ENCODE measurements at regions not wholly inside any gene's neighbourhood (a gene's known extent, or its start where the extent isn't known, plus 50 kb on each side); places are given as distances from the start of the nearest gene placed in this dataset.
A peak's percentile ranks its signal among the peaks of the same experiment; 100 is the strongest.
"Not testable (repeated sequence)": the region's sequence is repeated elsewhere in the genome, so short reads cannot be mapped to it uniquely, and the experiment has no call there.

DNA sequence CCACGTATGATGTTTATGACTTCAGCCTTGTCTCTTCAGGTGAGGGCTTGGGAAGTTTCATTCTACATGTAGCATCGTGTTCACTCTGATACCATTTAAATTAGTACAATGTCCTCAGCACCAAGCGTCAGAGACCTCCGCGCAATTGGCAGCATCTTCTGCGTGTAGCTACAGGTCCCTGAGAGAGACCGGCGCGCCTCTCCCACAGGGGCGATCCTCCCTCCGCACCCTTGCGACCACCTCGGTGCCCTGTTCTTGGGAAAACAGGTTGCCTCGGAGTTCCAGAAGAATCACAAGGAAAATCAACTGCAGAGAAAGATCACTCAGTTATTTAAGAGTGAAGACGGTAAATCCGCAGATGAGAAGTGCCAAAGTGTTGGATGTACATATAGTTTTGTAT lies 206.2 kb downstream of the GATA3 start:
- no peak for ATAC-seq (ENCODE audit: poor library complexity)
- intact Hi-C loops (cut with DNase I): no loop called here
- no peak for DNase-seq

DNA sequence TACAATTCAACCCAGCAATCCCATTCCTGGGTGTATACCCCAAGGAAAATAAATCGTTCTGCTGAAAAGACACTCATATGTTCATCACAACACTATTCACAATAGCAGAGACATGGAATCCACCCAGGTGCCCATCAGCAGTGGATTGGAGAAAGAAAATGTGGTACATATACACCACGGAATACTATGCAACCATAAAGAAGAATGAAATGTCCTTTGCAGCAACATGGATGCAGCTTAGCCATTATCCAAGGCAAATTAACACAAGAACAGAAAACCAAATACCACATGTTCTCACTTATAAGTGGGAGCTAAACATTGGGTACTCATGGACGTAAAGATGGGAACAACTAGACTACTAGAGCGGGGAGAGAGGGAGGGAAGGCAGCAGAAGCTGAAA lies 207.8 kb downstream of the GATA3 start:
- no peak for ATAC-seq (ENCODE audit: poor library complexity)
- intact Hi-C loops (cut with DNase I): no loop called here
- no peak for DNase-seq

DNA sequence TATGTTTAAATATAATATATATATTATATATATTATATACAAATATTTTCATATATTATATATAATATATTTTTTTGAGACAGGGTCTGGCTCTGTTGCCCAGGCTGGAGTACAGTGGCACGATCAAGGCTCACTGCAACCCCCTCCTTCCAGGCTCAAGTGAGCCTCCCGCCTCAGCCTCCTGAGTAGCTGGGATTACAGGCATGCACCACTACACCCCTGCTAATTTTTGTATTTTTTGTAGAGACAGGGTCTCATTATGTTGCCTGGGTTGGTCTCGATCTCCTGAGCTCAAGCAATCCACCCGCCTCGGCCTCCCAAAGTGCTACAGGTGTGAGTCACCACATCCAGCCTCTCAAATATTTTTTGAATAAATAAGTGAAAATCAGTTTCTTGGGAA lies 215.5 kb downstream of the GATA3 start:
- intact Hi-C loops (cut with DNase I): no loop called here
- no peak for ATAC-seq (ENCODE audit: poor library complexity)

DNA sequence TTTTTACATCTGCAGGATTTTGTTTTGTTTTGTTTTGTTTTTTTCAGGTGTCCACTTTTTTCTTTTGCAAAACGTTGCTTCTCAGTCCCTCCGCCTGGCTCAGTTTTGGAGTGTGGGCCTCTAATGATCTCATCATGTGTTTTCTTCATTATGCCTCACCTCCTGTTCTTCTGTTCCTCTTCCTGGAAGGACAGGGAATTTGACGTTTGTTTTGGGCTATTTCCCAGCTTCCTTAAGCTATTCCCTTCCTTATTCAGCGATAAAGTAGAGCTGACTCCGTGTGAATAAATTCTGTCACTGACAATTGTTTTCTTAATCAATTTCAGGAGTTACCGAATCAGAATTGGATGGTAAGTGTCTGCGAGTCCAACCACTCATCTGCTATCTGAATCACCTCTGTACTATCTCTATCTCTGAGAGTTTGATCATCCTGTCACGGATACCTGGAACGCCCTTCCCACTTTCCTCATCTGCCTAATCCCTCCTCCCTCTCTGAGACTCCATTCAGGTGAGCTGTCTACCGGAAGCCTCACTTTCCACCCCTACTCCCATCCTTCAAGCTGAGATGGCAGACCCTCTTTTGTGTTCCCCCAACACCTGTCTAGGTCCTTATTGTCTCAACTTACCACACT lies 218.4 kb downstream of the GATA3 start:
- intact Hi-C loops (cut with DNase I): no loop called here
- DNase-seq (no peak), ATAC-seq (ENCODE audit: poor library complexity) (no peak)

More for the DNA sequence above, 215.5 kb downstream of the GATA3 start:
- no peak for DNase-seq

DNA sequence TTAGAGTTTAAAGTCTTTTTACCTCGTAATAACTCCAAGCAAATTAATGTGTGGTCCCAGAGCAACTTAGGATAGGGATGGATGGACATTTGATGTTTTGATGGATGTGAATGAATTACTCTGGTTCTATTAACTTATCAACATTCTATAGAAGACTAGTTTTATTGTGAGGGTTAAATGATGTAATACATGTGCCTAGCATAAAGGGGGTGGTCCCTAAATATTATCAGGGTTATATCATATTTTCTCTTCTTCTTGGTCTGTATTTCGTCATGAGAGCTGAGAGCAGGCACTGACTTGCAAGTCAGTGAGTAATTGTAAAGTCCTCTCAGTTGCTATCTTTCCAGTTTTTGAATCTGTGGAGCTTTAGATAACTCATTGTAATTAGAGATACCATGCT lies 219.3 kb downstream of the GATA3 start:
- ATAC-seq (ENCODE audit: poor library complexity) (no peak), DNase-seq (no peak)
- intact Hi-C loops (cut with DNase I): no loop called here

DNA sequence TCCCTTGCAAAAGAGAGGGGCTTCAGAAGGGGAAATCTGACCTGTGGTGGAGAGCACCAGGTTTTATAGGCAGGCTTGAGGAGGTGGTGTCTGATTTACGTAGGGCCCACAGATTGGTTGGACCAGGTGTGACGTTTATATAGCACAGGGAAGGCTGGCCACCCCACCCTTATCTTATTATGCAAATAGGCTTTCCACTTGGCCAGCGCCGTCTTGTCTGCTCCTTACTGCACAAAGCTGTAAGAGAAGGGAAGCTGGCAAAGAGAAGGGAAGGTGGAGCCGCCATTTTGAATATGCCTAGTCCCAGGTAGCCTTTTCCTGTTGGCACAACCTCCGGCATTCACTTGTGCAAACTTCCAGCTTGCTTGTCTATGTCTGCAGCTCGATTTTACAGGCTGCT lies 221.4 kb downstream of the GATA3 start:
- no peak for ATAC-seq (ENCODE audit: poor library complexity)
- intact Hi-C loops (cut with DNase I): no loop called here
- DNase-seq: no peak

DNA sequence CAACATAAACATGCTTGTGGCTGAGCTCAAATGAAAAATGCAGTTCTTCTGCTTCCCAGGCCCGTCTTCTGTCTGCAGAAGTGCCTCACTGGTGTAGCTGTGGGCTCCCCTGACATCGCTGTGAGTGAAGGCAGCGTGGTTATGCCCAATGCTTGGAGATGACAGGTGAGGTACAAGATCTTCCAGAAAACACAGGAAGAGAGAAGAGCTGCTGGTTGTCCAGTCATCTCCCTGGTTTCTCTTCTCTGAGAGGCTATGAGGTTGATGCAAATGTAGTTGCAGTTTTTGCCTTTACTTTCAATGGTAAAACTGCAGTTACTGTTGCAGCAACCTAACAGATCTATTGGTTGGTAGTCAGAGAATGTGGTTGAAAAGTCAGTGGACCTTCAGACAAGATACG lies 223.6 kb downstream of the GATA3 start:
- DNase-seq (no peak), ATAC-seq (ENCODE audit: poor library complexity) (no peak)
- intact Hi-C loops (cut with DNase I): no loop called here

DNA sequence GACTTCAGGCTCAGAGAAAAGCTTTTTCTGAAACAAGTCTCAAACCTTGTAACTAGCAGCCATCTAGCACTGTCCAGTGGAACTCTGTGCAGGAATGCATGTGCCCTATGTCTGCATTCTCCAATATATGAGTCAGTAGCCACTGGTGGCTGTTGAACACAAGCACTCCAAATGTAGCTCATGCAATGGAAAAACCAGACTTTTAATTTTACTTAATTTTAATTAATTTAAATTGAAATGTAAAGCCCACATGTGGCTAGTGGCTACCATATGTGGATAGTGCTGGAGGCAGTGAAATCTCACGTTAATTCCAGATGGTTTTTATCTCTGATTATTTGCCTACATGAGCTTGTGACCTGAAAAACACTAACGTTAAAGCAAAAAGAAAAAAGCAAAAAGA lies 225.1 kb downstream of the GATA3 start:
- DNase-seq (no peak), ATAC-seq (ENCODE audit: poor library complexity) (no peak)
- intact Hi-C loops (cut with DNase I): no loop called here

DNA sequence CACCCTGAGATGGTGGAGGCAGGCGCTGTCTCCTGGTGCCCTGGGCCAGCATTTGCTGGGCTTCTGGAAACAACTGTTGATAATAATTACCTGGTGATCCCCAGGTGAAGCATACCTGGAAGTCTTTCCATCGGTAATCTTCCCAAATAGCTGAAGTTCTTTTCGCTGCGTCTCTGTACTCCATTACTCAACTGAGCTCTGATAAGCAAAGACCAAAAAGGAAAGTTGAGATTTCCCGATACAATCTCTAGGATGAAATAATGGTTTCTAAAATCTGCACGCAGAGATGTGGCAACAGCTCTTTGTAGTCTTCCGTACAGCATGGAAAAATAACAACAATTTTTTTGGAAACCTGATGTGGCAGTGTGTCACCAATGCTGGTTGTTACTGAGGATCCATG lies 226.5 kb downstream of the GATA3 start:
- intact Hi-C loops (cut with DNase I): no loop called here
- ATAC-seq (ENCODE audit: poor library complexity) (no peak), DNase-seq (no peak)

DNA sequence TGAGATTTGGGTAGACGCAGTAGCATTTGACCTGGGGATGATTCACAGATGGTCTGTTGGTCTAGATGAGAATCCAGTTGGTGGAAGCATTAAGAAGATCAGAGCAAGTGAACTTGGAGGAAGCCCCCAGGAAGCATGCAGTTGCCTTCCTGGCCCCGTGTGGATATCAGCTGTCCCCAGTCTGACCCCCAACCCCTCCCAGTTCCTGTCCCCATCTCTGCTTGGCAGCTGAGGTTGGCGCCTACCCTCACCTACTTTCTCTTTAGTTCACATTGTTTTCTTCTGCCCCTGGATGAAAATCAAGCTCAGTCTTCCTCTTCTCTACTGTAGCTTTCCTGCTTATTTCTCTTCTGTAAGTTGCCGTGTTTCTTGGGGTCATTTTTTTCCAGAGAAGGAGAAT lies 227.9 kb downstream of the GATA3 start:
- ATAC-seq (ENCODE audit: poor library complexity) (no peak), DNase-seq (no peak)
- intact Hi-C loops (cut with DNase I): no loop called here

DNA sequence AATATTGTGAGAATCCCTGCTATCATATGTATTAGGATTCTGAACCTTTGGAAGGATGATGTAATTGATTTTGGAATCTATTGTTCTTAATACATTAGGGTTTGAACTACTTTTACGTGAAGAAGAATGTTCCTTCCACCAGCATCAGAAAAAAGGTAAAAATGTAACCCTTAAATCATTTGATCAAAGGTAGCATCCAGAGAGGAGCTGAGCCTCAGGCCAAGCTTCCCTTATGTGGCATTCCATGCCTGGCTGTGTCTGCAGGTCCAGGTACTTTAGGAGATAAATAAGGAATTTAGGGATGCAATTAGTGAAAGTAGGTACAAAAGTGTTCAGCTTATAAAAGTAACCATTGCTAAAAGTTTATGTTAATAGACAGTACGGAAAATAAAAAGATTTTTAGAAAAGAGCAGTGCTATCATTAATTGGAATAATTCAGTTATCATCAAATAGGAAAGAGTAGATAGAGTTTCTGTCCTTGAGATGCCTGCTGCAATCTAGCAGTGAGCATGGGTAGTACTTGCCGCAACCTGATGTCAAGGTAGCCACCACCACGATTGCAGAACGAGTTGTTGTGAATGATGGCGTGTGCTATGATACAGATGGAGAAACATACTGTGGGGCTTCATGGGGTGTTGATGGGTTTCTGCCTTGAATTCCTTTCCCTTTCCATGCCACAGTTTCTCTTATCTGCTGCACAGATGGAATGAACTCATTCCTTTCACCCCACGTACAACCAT lies 228.8 kb downstream of the GATA3 start:
- ATAC-seq (ENCODE audit: poor library complexity) (no peak), DNase-seq (no peak)
- intact Hi-C loops (cut with DNase I): no loop called here

DNA sequence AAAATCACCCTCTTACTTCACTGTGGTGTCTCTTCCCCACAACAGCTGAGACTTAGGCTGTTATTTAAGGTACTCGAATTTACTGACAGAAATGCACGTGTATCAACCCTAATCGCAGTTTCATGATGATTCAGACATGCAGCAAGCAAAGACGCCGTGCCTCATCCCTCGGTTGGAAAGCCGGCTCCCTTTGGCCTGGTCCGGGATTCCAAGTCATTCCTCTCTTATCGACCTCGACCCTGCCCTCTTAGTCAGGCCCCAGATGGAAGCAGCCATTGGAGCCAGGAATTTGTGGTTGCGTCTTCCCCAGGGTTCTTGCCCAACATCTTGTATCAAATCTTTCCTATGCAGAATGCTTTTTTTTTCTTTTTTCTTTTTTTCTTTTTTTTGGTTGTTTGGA lies 229.5 kb downstream of the GATA3 start:
- DNase-seq: peak; percentile 46
- intact Hi-C loops (cut with DNase I): no loop called here
- no peak for ATAC-seq (ENCODE audit: poor library complexity)

DNA sequence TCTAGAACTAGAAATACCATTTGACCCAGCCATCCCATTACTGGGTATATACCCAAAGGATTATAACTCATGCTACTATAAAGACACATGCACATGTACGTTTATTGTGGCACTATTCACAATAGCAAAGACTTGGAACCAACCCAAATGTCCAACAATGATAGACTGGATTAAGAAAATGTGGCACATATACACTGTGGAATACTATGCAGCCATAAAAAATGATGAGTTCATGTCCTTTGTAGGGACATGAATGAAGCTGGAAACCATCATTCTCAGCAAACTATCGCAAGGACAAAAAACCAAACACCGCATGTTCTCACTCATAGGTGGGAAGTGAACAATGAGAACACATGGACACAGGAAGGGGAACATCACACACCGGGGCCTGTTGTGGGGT lies 231.5 kb downstream of the GATA3 start:
- ATAC-seq (ENCODE audit: poor library complexity): not testable (repeated sequence)

DNA sequence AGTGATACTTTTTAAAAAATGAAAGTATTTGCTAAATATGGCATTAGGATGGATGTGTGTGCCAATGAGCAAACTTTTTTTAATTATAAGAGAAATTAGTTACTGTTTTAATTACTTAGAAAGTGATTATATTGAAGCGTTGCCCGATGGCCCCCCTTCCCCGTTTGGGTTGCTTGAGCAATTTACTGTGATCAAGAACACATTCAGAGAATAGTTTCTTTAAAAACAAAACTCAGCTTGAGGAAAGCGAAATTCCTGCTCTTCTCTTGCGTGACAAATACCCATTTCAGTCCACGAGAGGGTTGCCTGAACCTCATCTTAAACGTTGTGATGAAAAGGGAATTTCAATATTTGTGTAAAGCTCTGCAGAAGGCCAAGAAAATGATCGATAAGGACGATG lies 234.1 kb downstream of the GATA3 start:
- no peak for DNase-seq
- intact Hi-C loops (cut with DNase I): no loop called here
- no peak for ATAC-seq (ENCODE audit: poor library complexity)

More for the DNA sequence above, 231.5 kb downstream of the GATA3 start:
- DNase-seq; intact Hi-C loops (cut with DNase I): not testable (repeated sequence)

DNA sequence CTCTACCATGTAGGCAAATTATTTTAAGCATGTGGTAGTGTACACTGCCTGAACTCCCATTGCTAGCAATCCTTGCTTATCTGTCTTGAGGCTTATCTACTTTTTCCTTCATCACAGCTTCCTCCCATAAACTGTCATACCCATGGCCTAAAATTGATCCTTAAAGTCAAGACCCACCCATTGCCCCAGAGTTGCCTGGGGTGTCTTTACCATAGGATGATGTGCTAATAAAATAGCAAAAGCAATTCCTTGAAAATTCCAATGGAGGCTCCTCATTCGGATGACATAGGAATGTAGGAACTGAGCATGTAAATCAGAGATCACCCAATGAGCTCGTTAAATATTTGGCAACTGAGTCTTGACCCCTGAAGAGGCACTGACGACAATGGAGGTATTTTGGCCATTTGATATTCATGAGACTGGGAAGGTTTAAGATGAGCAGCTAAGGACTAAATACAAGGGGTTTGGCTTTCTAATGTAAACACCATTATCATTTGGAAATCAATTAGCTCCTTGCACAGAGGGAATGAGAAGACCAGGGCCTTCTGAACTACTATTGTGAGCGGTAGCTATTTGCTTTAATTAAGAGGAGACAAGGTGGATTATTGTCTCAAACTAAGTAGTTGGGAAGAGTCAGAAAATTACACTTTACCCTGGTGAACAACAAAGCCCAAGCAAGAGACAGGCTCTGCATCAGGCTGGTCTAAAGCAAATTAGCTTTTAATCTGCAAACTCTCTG lies 234.9 kb downstream of the GATA3 start:
- intact Hi-C loops (cut with DNase I): no loop called here
- ATAC-seq (ENCODE audit: poor library complexity) (no peak), DNase-seq (no peak)

DNA sequence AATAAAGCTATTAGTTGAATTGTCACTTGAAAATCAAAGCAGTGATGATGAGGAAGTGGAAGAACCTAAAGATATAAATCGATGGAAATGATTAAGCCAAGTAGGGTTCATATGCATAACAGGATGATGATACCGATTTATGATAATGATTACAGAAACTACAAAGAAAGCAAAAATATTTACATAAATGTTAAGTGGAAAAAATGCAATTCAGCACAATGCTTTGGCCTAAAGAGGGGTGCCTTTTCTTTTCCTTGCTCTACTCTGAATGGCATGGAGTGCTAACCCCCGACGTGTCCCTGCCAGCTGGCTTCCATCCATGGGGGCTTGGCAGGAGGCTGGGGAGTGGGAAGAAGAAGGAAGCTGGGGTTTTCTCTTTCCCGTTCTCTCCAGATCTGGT lies 240.3 kb downstream of the GATA3 start:
- ATAC-seq (ENCODE audit: poor library complexity) (no peak), DNase-seq (no peak)
- intact Hi-C loops (cut with DNase I): no loop called here

DNA sequence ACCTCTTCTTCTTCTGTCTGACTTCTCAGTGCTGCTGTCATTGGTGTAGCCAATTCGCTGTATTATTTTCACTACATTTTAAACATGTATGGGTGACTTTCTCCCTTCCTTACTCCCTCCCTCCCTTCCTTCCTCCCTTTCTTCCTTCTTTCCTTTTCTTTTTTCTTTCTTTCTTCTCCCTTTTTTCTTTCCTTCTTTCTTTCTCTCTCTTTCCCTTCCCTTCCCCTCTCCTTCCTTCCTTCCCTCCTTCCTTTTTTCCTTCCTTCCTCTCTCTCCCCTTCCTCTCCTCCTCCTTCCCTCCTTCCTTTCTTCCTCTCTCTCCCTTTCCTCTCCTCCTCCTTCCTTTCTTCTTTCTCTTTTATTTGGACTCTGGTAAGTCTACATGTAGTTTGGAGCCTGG lies 240.8 kb downstream of the GATA3 start:
- ATAC-seq (ENCODE audit: poor library complexity): no peak
- no peak for DNase-seq
- intact Hi-C loops (cut with DNase I): no loop called here

DNA sequence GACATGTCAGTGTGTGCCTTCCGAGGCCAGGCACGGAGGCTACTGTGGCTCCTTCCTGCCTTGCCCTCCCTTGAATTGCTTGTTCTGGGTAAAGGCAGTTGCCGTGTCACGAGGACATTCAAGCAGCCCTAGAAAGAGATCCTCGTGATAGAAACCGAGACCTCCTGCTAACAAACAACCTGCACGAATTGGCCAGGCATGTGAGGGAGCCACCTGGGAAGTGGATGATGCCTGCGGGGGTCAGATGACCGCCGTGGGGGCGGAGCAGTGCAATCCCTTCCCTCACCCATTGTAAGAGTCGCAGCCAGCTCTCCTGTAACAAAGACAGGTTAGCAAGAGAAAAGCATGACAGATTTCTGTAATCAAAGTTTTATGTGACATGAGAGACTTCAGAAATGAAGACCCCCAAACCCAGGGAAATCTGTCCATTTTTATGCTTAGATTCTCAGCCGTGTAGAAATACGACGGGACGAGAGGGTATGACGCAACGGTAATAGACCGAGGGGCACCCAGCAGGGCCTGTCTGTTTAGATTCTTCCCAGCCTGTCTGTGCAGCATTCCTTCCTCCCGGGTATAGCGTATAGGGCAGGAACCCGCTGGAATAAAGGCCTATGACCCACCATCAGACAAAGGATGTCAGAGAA lies 241.7 kb downstream of the GATA3 start:
- DNase-seq (no peak), ATAC-seq (ENCODE audit: poor library complexity) (no peak)
- intact Hi-C loops (cut with DNase I): no loop called here

DNA sequence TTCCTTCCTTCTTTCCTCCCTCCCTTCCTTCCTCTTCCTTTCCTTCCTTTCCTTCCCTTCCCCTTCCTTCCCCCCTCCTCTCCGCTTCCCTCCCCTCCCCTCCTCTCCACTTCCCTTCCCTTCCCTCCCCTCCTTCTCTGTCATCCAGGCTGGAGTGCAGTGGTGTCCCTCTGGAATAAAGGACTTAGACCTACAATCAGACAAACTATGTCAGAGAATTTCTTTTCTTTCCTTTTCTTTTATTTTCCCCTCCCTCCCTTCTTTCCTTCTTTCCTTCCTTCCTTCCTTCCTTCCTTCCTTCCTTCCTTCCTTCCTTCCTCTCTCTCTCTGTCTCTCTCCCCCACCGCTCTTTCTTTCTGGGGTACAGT lies 242.2 kb downstream of the GATA3 start:
- intact Hi-C loops (cut with DNase I): no loop called here
- DNase-seq: no peak
- ATAC-seq (ENCODE audit: poor library complexity): no peak

DNA sequence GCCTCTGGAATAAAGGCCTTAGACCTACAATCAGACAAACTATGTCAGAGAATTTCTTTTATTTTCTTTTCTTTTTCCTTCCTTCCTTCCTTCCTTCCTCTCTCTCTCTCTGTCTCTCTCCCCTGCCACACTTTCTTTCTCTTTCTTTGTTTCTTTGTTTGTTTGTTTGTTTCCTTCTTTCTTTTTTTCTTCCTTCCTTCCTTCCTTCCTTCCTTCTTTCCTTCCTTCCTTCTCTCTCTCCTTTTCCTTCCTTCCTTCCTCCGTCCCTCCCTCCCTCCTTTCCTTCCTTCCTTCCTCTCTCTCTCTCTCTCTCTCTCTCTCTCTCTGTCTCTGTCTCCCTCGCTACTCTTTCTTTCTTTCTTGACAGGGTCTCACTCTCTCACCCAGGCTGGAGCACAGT lies 242.6 kb downstream of the GATA3 start:
- intact Hi-C loops (cut with DNase I): no loop called here
- DNase-seq (no peak), ATAC-seq (ENCODE audit: poor library complexity) (no peak)
